ENCODE measurements at regions not wholly inside any gene's neighbourhood (a gene's known extent, or its start where the extent isn't known, plus 50 kb on each side); places are given as distances from the start of the nearest gene placed in this dataset.

GRCh38 chr5:3736466-3736865 lies 140.8 kb downstream of the IRX1 start:
- DNase-seq (ENCODE audit: low spot score): no peak

DNA sequence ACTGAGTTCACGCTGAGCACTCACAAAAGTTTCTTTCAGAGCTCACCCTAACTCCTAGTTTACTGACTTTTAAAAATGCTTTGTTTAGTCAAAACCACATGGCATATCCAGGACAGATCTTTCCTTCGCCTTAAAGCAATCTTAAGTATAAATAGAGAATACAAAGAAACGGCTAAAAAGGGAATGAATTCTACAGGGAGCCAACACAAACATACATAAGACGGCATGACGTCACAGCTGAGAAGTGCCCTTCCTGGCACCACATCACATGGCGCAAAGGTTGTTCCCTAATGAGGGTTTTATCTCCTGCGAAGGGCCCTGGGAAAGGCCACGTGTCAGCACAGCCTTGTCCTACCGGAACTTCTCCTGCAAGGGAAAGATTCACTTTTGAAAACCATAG lies 141.3 kb downstream of the IRX1 start:
- DNase-seq (ENCODE audit: low spot score): no peak

GRCh38 chr5:3738919-3739318 lies 143.3 kb downstream of the IRX1 start:
- no peak for DNase-seq (ENCODE audit: low spot score)

- no peak for DNase-seq (ENCODE audit: low spot score)
Measured at GRCh38 chr5:3740546-3741373, 145.1 kb downstream of the IRX1 start.

DNA sequence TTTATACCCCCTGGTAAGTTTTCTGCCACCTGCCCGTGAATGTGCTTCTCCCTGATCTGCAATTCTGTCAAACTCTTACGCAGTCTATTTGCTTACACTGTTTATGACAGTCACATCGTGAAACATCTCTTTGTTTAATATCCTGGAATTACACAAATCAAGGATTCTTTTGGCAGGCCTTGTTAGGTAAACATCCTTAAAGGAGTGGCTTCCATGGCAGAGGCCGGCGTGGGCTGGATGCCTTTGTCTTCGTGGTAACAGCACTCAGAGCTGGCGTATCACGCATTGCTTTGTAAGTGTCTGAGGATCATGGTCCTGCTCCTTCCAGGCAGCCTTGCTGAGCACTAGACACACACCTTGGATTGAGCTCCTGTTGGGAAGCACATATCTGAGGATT lies 145.7 kb downstream of the IRX1 start:
- DNase-seq (ENCODE audit: low spot score): no peak

GRCh38 chr5:3742750-3743149 lies 147.1 kb downstream of the IRX1 start:
- no peak for DNase-seq (ENCODE audit: low spot score)

DNA sequence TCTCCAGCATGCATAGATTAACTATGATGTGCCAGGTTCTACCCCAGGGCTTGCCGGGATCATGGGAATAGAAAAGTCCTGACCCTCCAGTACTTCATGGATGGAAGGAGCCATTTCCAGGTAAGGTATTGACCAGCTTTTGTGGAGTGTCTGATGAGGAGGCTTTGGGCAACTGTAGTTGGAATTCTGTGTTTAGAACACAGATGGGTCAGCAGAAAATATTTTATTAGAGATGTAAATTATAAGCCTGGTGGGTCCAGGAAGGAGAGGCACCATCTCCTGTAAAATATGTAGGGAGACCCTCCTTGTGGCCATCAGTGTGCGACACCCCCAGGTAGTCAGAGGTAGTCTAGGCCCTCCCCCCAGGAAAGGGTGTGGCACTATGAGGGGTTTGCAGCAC lies 156.2 kb downstream of the IRX1 start:
- no peak for DNase-seq (ENCODE audit: low spot score)

GRCh38 chr5:3778000-3778550 lies 182.4 kb downstream of the IRX1 start:
- DNase-seq (ENCODE audit: low spot score): no peak

DNA sequence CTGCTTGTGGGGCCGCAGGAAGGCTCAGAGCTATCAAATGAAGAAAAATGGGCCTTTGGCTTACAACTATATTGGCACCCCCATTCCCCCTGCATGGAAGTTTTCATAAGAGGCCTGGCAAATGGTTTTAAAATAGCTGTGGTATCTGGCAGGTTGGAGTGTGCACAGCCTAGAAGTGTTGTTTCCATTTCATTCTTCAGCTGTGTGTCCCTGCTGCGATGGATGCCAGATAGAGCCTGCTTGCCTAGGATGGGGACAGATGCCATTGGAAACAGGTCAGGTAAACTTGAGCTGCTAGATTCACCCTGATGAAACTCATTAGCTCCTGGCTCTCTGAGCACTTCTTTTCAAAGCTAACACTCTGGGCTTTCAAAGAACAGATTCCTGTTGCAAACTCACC lies 183.3 kb downstream of the IRX1 start:
- DNase-seq (ENCODE audit: low spot score): no peak

- DNase-seq (ENCODE audit: low spot score): no peak
Measured at GRCh38 chr5:3780278-3780677, 184.6 kb downstream of the IRX1 start.

GRCh38 chr5:3780907-3781306 lies 185.3 kb downstream of the IRX1 start:
- DNase-seq (ENCODE audit: low spot score): no peak

GRCh38 chr5:3784854-3785253 lies 189.2 kb downstream of the IRX1 start:
- DNase-seq (ENCODE audit: low spot score): no peak

- no peak for DNase-seq (ENCODE audit: low spot score)
Measured at GRCh38 chr5:3786165-3786564, 190.5 kb downstream of the IRX1 start.

DNA sequence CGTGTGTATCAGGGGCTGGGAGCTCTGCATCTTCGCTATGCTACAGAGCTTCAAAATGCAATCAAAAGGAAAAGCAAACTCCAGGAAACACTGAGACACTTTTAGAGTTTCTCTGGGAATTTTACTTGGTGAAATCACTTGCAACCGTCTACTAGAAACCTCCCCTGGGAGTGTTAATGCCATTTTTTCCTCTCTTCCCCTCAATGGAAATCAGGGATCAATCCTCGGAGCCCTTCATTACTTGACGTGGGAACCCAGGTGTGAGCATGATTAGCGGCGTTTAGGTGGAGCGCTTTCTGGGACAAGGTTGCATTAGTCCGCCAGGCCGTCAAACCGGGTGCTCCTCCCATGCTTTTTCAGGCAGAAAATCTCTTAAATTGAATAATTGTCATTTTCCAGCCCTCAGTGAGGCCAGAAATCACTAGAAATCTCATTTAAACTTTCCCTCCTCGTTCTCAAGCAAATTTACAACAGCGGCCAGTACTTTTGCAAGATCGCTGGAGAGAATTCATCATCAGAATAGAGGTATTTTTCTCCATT lies 191.3 kb downstream of the IRX1 start:
- no peak for DNase-seq (ENCODE audit: low spot score)

GRCh38 chr5:3787604-3788003 lies 192.0 kb downstream of the IRX1 start:
- no peak for DNase-seq (ENCODE audit: low spot score)

DNA sequence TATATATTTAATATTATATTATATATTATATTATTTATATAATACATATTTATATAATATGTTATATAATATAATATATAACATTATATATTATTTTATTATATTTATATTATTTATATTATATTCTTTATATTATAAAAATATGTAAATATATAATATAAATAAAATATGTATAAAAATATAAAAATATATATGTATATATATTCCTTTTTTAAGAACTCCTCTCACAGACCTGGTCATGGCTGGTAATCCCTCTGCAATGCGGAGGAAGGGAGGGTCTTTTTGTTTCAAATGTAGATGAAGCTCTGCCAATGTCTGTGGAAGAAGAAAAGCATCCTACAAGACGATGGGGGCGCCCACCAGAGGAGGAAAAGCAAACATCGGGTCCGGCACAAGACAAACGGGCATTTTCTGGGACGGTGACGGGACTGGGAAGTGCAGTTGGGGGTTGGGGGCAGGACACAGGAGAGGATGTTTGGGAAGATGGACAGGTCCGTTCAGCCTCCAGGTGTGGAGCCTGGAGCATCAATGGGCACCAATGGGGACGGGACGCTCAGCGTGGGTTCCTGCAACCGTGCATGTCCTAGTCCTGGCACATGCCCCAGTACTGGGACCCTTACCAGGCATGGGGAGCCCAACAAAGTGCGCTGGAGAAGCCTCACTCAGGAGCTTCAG lies 194.0 kb downstream of the IRX1 start:
- DNase-seq (ENCODE audit: low spot score): no peak

- no peak for DNase-seq (ENCODE audit: low spot score)
Measured at GRCh38 chr5:3793162-3793561, 197.5 kb downstream of the IRX1 start.

DNA sequence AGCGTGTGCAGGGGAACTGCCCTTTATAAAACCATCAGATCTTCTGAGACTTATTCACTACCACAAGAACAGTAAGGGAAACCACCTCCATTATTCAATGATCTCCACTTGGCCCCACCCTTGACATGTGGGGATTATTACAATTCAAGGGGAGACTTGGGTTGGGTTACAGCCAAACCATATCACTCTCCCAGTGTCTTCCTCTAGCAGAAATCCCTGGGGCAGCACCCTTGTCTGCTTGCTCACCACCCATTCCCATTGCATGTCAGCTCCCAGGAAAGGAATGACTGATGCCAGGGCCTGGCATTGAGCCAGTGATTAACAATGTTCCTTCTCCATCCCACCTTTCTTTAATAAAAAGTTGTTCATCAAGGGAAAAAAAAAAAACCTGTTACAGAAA lies 199.0 kb downstream of the IRX1 start:
- DNase-seq (ENCODE audit: low spot score): no peak

DNA sequence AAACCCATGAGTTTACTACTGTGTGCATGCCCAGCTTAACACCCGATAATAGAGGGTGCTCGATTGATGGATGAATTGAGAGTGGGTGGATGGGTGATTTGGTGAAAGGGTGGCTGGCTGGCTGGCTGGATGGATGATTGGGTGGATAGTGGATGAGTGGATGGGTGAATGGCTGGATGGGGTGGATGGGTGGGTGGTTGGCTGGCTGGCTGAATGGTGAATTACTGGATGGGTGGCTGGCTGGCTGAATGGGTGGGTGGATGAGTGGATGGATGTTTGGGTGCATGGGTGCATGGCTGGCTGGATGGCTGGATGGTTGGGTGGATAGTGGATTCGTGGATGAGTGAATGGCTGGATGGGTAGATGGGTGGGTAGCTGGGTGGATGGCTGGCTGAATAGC lies 201.1 kb downstream of the IRX1 start:
- DNase-seq (ENCODE audit: low spot score): no peak

DNA sequence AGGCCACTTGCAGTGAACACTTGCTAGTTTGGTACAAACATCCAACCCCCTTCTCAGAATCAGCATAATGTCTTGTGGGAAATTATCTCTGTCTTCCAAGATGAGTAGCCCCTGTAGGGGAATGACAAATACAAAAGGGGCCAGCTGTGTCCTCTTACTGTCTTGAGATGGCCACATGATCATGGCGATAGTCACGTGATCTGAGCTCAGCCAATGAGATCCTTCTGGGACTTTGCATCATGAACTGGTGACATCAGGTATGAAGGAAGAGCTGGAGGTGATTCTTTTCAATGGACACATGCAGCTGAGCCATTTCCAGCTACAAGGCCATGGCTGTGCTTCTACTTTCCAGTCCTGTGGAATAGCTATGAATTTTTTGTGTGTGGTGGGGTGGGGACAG lies 206.3 kb downstream of the IRX1 start:
- DNase-seq (ENCODE audit: low spot score): no peak

- DNase-seq (ENCODE audit: low spot score): no peak
Measured at GRCh38 chr5:3809455-3809854, 213.8 kb downstream of the IRX1 start.

- no peak for DNase-seq (ENCODE audit: low spot score)
Measured at GRCh38 chr5:3811116-3811515, 215.5 kb downstream of the IRX1 start.

DNA sequence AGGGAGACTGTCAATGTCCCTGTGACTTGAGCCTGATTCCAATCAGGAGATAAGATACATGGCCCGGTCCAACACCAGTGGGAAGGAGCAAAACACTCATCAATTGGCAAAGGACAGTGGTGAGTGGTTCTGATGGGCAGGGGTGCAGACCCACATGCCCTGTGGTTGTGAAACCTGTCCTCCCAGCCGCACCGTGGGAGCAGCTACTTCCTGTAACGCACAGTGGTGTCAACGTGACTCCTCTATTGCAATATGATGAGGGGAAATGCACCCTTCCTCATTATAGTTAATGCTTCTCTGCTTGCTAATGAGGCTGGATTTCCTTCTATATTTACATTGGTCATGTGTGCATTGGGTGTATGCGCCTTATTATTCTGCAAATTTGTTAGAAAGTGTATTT lies 223.0 kb downstream of the IRX1 start:
- no peak for DNase-seq (ENCODE audit: low spot score)

All from AG08395 (cell line).